ENCODE measurements at regions not wholly inside any gene's neighbourhood (a gene's known extent, or its start where the extent isn't known, plus 50 kb on each side); places are given as distances from the start of the nearest gene placed in this dataset.

GRCh38 chr3:194769020-194769643 lies 83.4 kb downstream of the FAM43A start:
- DNase-seq, result peak; percentile 96

- DNase-seq, result no peak
These were observed 86.7 kb downstream of the FAM43A start for GRCh38 chr3:194772241-194773000.

- DNase-seq, result no peak
These were observed 87.5 kb downstream of the FAM43A start for GRCh38 chr3:194773216-194773615.

- no peak for DNase-seq
These were observed 88.2 kb downstream of the FAM43A start for GRCh38 chr3:194773771-194774455.

- no peak for DNase-seq
These were observed 89.6 kb downstream of the FAM43A start for GRCh38 chr3:194775266-194775665.

GRCh38 chr3:194775731-194776130 lies 90.0 kb downstream of the FAM43A start:
- no peak for DNase-seq

- no peak for DNase-seq
These were observed 92.0 kb downstream of the FAM43A start for GRCh38 chr3:194777729-194778128.

- DNase-seq, result no peak
These were observed 94.1 kb downstream of the FAM43A start for GRCh38 chr3:194779729-194780224.

GRCh38 chr3:194780706-194781105 lies 95.0 kb downstream of the FAM43A start:
- no peak for DNase-seq

- DNase-seq, result no peak
These were observed 95.9 kb downstream of the FAM43A start for GRCh38 chr3:194781617-194782016.

GRCh38 chr3:194782698-194783404 lies 97.2 kb downstream of the FAM43A start:
- no peak for DNase-seq

GRCh38 chr3:194784361-194784760 lies 98.7 kb downstream of the FAM43A start:
- DNase-seq, result no peak

- no peak for DNase-seq
These were observed 99.6 kb downstream of the FAM43A start for GRCh38 chr3:194785315-194785714.

- no peak for DNase-seq
These were observed 101.4 kb downstream of the FAM43A start for GRCh38 chr3:194787072-194787471.

GRCh38 chr3:194787650-194788049 lies 102.0 kb downstream of the FAM43A start:
- DNase-seq, result no peak

GRCh38 chr3:194792368-194792767 lies 106.7 kb downstream of the FAM43A start:
- DNase-seq, result no peak

- no peak for DNase-seq
These were observed 112.0 kb downstream of the FAM43A start for GRCh38 chr3:194797555-194798250.

GRCh38 chr3:194798486-194798885 lies 112.8 kb downstream of the FAM43A start:
- DNase-seq, result no peak

GRCh38 chr3:194800002-194800401 lies 114.3 kb downstream of the FAM43A start:
- DNase-seq, result no peak

GRCh38 chr3:194801461-194802432 lies 116.1 kb downstream of the FAM43A start:
- no peak for DNase-seq

Measured in muscle of arm (tissue), 1 donor.